ENCODE measurements at regions not wholly inside any gene's neighbourhood (a gene's known extent, or its start where the extent isn't known, plus 50 kb on each side); places are given as distances from the start of the nearest gene placed in this dataset.

GRCh38 chr6:68427630-68428029 lies 207.5 kb upstream of the ADGRB3 start:
- Histone ChIP-seq H4K20me1 (replicated peaks; ENCODE audit: control insufficient read depth, insufficient read depth, low read length) (no peaks in the 10 kb centered on the region), H3K36me3 (ENCODE audit: control insufficient read depth, insufficient read depth, low read length) (no peaks in the 10 kb centered on the region), H3K27ac (ENCODE audit: extremely low read depth, low read depth, low read length) (no peak overlapping the region), H3K27me3 (ENCODE audit: control insufficient read depth in 2 of 2, insufficient read depth in 2 of 2, low read length in 2 of 2) (no peaks in the 10 kb centered on the region), H3K9me1 (ENCODE audit: control insufficient read depth, insufficient read depth, low read length) (no peaks in the 10 kb centered on the region), H3K9me3 (replicated peaks; ENCODE audit: control insufficient read depth, insufficient read depth, low read depth, low read length) (no peaks in the 10 kb centered on the region), H2AFZ (ENCODE audit: low read depth, low read length) (no peak overlapping the region), H3K4me2 (ENCODE audit: insufficient read depth, low read length) (no peak overlapping the region), H3K4me3 (no peak overlapping the region), H3K79me2 (ENCODE audit: control insufficient read depth, insufficient read depth, low read length) (no peaks in the 10 kb centered on the region), H3K9ac (ENCODE audit: insufficient read depth in 1 of 2, low read depth in 2 of 2, low read length in 2 of 2) (no peak overlapping the region), H3K4me1 (replicated peaks in 1 of 2; ENCODE audit: control insufficient read depth in 2 of 2, insufficient read depth in 2 of 2, low read length in 2 of 2) (no peaks in the 10 kb centered on the region)
- DNase-seq (ENCODE audit: extremely low read depth in 1 of 4, low spot score in 3 of 4) (no peak), FAIRE-seq (no peak), ATAC-seq (no peak)
- CTCF ChIA-PET (ENCODE audit: low intra/inter-chr PET ratio), result no interaction called here
- BruUV-seq (replicated peaks), result no TSS peak
- intact Hi-C loops (cut with micrococcal nuclease), result no loop called here
- in situ Hi-C loops (cut with MboI), result no loop called here
- POLR2A ChIA-PET, result no interaction called here
- TF ChIP-seq TFAP4 (CRISPR knock-in tag; IDR thresholded peaks at IDR 0.05; ENCODE audit: borderline replicate concordance) (no peak), ZNF655 (CRISPR knock-in tag; IDR thresholded peaks at IDR 0.05) (no peak), HMBOX1 (IDR thresholded peaks at IDR 0.05) (no peak), CBFA2T2 (conservative IDR thresholded peaks at IDR 0.05) (no peak), ZBTB34 (CRISPR knock-in tag; IDR thresholded peaks at IDR 0.05) (no peak), ZKSCAN8 (CRISPR knock-in tag; IDR thresholded peaks at IDR 0.05) (no peak), ZKSCAN1 (IDR thresholded peaks at IDR 0.05; ENCODE audit: low read depth, low read length) (no peak), POLR2A (conservative IDR thresholded peaks at IDR 0.05) (no peak), CLOCK (CRISPR knock-in tag; IDR thresholded peaks at IDR 0.05; ENCODE audit: borderline replicate concordance) (no peak), ZBTB12 (CRISPR knock-in tag; IDR thresholded peaks at IDR 0.05) (no peak), MTA3 (IDR thresholded peaks at IDR 0.05; ENCODE audit: borderline replicate concordance) (no peak)

Measured in K562 (cell line).